Mesodermal cell (in vitro differentiated cells): ENCODE measurements at regions not wholly inside any gene's neighbourhood (a gene's known extent, or its start where the extent isn't known, plus 50 kb on each side); places are given as distances from the start of the nearest gene placed in this dataset.
A peak's percentile ranks its signal among the peaks of the same experiment; 100 is the strongest.
"Not testable (repeated sequence)": the region's sequence is repeated elsewhere in the genome, so short reads cannot be mapped to it uniquely, and the experiment has no call there.

ENCODE experiments used
- H3K27ac ChIP-seq: 2 replicates; pipeline ENCODE4 v1.7.0; 2013; ENCODE audit warnings: mild to moderate bottlenecking, low read depth, low read length, moderate library complexity; ENCODE audit not compliant: severe bottlenecking
- H3K36me3 ChIP-seq: 2 replicates; pipeline ENCODE4 v1.7.1; 2013; ENCODE audit warnings: mild to moderate bottlenecking, low read length, moderate library complexity; ENCODE audit not compliant: control insufficient read depth, insufficient read depth
- H3K4me1 ChIP-seq: one replicate; pipeline ENCODE4 v1.7.1; 2013; ENCODE audit warnings: mild to moderate bottlenecking, low read length; ENCODE audit not compliant: insufficient read depth, control insufficient read depth, poor library complexity, severe bottlenecking
- H3K4me3 ChIP-seq: 2 replicates; pipeline ENCODE4 v1.7.0; 2013; ENCODE audit warnings: low read length, control low read depth, mild to moderate bottlenecking; ENCODE audit not compliant: insufficient read depth, poor library complexity, severe bottlenecking; ENCODE audit errors: extremely low read depth
- H3K9me3 ChIP-seq: 2 replicates; pipeline ENCODE4 v1.7.1; 2013; ENCODE audit warnings: mild to moderate bottlenecking, low read length, moderate library complexity; ENCODE audit not compliant: control insufficient read depth
- WGBS, 2 experiments: methylation state at CpG; one replicate each; pipeline ENCODE4 v1.1.5; 2013; ENCODE audit warnings: missing lambda C conversion rate in 2 of 2; ENCODE audit not compliant: insufficient coverage in 2 of 2; 5-methylcytosine and 5-hydroxymethylcytosine counted together

DNA sequence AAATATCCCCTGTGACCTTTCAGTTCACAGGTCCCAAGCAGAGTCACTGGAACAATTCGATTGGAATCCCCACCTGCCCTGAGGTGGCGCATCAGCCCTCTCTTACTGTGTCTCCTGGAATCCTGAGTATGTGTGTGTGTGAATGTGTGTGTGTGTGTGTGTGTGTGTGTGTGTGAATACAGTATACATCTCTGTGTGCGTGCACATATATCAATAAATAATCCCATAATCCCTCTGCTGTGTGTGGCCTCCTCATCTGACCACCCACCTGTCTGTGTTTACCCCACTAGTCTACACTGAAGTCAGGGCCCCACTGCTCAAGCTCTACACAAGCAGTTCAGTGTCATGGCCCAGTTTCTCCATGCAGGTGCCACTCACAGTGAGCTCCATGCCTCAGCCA, 187.4 kb downstream of the ERCC6L2 start:
- no peak overlapping the region for H3K4me3 ChIP-seq
- peaks cover 22% of the 10 kb centered on the region for H3K4me1 ChIP-seq
- WGBS, 2 experiments = 90% methylated on average over 2 of the region's 3 CpGs; no CpG with 5 or more reads in 1 of the 2 experiments
- no peaks in the 10 kb centered on the region for H3K9me3 ChIP-seq
- no peak overlapping the region for H3K27ac ChIP-seq
- no peaks in the 10 kb centered on the region for H3K36me3 ChIP-seq

DNA sequence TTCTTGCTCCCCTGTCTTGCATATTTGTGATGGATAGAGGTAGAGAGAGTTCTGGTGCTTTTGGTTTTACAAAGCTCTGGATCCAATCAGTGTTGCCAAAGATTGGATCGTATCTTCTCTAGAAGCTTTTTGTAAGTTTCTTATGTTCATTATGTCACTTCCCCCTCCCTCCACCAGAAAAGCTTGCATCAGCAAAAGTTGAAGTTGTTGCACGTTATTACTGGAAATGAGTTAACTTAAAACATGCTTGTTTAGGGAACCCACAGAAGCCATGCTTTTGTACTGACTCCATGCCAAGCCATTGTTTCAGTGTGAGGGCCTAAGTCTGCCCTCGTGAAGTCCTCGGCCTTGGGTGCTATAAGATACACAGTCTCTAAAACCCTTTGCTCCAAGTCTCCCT, 186.5 kb downstream of the ERCC6L2 start:
- WGBS, 2 experiments = 88 to 100% methylated on average over 1 to 4 of the region's 4 CpGs
- Histone ChIP-seq H3K36me3 (no peaks in the 10 kb centered on the region), H3K4me3 (no peak overlapping the region), H3K4me1 (peaks cover 24% of the 10 kb centered on the region), H3K9me3 (no peaks in the 10 kb centered on the region), H3K27ac (peak overlapping the region; percentile 52)

GRCh38 chr9:96061293-96061987, 185.9 kb downstream of the ERCC6L2 start:
- H3K36me3 ChIP-seq = no peaks in the 10 kb centered on the region
- no peak overlapping the region for H3K4me3 ChIP-seq
- H3K27ac ChIP-seq = peak overlapping the region; percentile 52
- peaks cover 27% of the 10 kb centered on the region for H3K4me1 ChIP-seq
- WGBS, 2 experiments = 66 to 82% methylated on average over 5 to 6 of the region's 10 CpGs
- H3K9me3 ChIP-seq = no peaks in the 10 kb centered on the region

DNA sequence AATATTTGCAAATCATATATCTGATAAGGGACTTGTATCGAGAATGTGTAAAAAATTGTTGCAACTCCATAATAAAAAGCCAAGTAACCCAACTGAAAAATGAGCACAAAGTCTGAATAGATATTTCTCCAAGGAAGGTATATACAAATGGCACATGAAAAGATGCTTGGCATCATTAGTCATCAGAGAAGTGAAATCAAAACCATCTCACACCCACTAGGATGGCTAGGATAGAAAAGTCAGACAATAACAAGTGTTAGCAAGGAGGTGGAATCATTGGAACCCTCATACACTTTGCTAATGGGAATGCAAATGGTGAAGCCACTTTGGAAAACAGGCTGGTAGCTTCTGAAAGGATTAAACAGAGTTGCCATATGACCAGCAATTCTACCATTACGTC, 182.7 kb downstream of the ERCC6L2 start:
- H3K36me3 ChIP-seq = no peaks in the 10 kb centered on the region
- WGBS, 2 experiments = 60 to 100% methylated on average over 1 of the region's 2 CpGs
- H3K4me3 ChIP-seq = no peak overlapping the region
- H3K4me1 ChIP-seq = peaks cover 18% of the 10 kb centered on the region
- no peak overlapping the region for H3K27ac ChIP-seq
- H3K9me3 ChIP-seq = no peaks in the 10 kb centered on the region

DNA sequence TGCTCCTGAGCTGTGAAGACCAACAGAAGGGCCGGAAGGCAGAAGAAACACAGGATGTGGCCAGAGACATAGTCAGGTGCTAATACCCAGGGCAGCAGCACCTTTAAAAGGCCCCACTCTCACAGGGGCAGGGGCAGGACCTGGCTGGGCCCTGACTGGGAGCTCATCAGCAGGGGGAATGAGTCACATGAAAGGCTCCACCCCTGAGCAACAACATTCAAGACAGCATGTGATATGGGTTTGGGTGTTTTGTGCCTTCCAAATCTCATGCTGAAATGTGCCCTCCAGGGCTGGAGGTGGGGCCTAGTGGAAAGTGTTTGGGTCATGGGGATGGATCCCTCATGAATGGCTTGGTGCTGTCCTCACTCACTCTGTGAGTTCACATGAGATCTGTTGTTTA, 181.7 kb downstream of the ERCC6L2 start:
- WGBS, 2 experiments = 100% methylated on average over 1 of the region's 1 CpG
- H3K36me3 ChIP-seq = no peaks in the 10 kb centered on the region
- no peak overlapping the region for H3K4me3 ChIP-seq
- peaks cover 18% of the 10 kb centered on the region for H3K4me1 ChIP-seq
- H3K9me3 ChIP-seq = no peaks in the 10 kb centered on the region
- H3K27ac ChIP-seq = no peak overlapping the region

GRCh38 chr9:96056226-96056625, 180.7 kb downstream of the ERCC6L2 start:
- Histone ChIP-seq H3K27ac (no peak overlapping the region), H3K36me3 (no peaks in the 10 kb centered on the region), H3K4me3 (no peak overlapping the region), H3K9me3 (peaks cover 2% of the 10 kb centered on the region), H3K4me1 (peaks cover 10% of the 10 kb centered on the region)
- WGBS, 2 experiments = 84 to 99% methylated on average over 5 of the region's 5 CpGs

- 83 to 90% methylated on average over 2 to 3 of the region's 5 CpGs for WGBS, 2 experiments
- H3K9me3 ChIP-seq = not testable (repeated sequence)
Measured at GRCh38 chr9:96054248-96054647, 178.8 kb downstream of the ERCC6L2 start.

DNA sequence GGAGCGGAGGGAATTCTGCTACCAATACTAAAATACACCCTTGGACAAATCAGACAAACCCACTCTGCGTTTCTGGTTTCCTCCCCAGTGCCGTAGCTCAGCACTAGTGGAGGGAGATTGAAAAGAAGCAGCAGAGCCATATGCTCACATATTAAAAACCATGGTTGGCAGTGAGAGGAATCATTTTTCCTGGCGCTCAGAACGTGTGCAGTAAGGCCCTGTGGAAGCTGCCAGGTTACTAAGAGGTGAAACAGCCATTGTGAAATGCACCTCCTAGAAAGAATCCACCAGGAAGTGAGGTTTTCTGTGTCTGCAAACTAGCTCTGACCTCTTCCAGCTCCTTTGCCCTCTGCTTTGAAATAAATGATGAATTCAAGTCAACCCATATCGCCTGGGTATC, 177.2 kb downstream of the ERCC6L2 start:
- Histone ChIP-seq H3K9me3 (peaks cover 2% of the 10 kb centered on the region), H3K36me3 (no peaks in the 10 kb centered on the region), H3K4me1 (peaks cover 22% of the 10 kb centered on the region), H3K4me3 (no peak overlapping the region), H3K27ac (no peak overlapping the region)
- WGBS, 2 experiments = 86 to 89% methylated on average over 3 to 4 of the region's 6 CpGs

More at GRCh38 chr9:96054248-96054647, 178.8 kb downstream of the ERCC6L2 start:
- not testable (repeated sequence) for H3K4me3 ChIP-seq, H3K27ac ChIP-seq, H3K36me3 ChIP-seq, H3K4me1 ChIP-seq

GRCh38 chr9:96051423-96051822, 175.9 kb downstream of the ERCC6L2 start:
- Histone ChIP-seq H3K4me3 (no peak overlapping the region), H3K9me3 (peaks cover 2% of the 10 kb centered on the region), H3K27ac (no peak overlapping the region), H3K36me3 (no peaks in the 10 kb centered on the region), H3K4me1 (peaks cover 25% of the 10 kb centered on the region)
- 91 to 97% methylated on average over 4 to 6 of the region's 7 CpGs for WGBS, 2 experiments

DNA sequence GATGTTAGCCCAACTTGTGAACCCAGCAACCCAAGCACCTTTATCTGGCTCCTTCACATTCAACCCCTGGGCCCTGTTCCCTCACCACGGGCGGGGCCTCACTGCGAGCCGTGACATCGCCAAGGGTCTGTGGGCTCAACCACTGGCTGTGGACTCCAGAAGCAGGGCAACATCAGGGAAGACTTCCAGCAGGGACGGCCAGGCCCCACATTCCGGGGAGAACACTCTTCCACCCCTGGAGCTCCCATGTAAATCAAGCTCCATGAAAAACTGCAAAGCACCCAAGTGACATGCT, 175.3 kb downstream of the ERCC6L2 start:
- Histone ChIP-seq H3K4me3 (no peak overlapping the region), H3K36me3 (no peaks in the 10 kb centered on the region), H3K4me1 (peaks cover 25% of the 10 kb centered on the region), H3K27ac (no peak overlapping the region), H3K9me3 (peaks cover 2% of the 10 kb centered on the region)
- WGBS, 2 experiments = 95 to 97% methylated on average over 5 to 6 of the region's 7 CpGs

GRCh38 chr9:96050048-96050860, 174.8 kb downstream of the ERCC6L2 start:
- 87 to 94% methylated on average over 22 to 30 of the region's 30 CpGs for WGBS, 2 experiments
- Histone ChIP-seq H3K36me3 (no peaks in the 10 kb centered on the region), H3K4me3 (no peak overlapping the region), H3K9me3 (peaks cover 2% of the 10 kb centered on the region), H3K4me1 (peaks cover 25% of the 10 kb centered on the region), H3K27ac (no peak overlapping the region)
